HEK293 (cell line): ENCODE measurements at regions not wholly inside any gene's neighbourhood (a gene's known extent, or its start where the extent isn't known, plus 50 kb on each side); places are given as distances from the start of the nearest gene placed in this dataset.

ENCODE experiments used
- CTCF ChIA-PET: fragments of 350-600 bp; formaldehyde crosslinking; extraction: SDS; loops from one replicate; lab custom pipeline; 2021; ENCODE audit warnings: antibody characterized with exemption; lab: Yijun Ruan, JAX
- POLR2A ChIA-PET: fragments of 300-600 bp; formaldehyde crosslinking; extraction: SDS; loops from one replicate; lab custom pipeline; 2020; ENCODE audit warnings: antibody characterized with exemption, inconsistent platforms; lab: Yijun Ruan, JAX
- H3K27ac ChIP-seq: fragments of 200-500 bp; sonication (Bioruptor generic); 2 replicates; pipeline ENCODE4 v1.5.1; 2014; ENCODE audit warnings: low read depth, low read length, control low read depth, inconsistent platforms; ENCODE audit errors: extremely low read depth
- H3K36me3 ChIP-seq, 2 experiments: fragments of 200-500 bp in 1 of 2; sonication (Bioruptor generic) in 1 of 2; 1 replicate in 1 of 2; 2 replicates in 1 of 2; pipeline ENCODE4 v1.5.1; 2014 to 2017; ENCODE audit warnings: inconsistent platforms in 2 of 2, low read length in 2 of 2; ENCODE audit not compliant: control insufficient read depth in 2 of 2, insufficient read depth in 1 of 2
- H3K4me1 ChIP-seq: fragments of 200-500 bp; sonication (Bioruptor generic); 2 replicates; pipeline ENCODE4 v1.5.1; 2014; ENCODE audit warnings: mild to moderate bottlenecking, low read length, inconsistent platforms; ENCODE audit not compliant: control insufficient read depth, insufficient read depth
- H3K4me3 ChIP-seq: 2 replicates; pipeline ENCODE4 v1.5.1; 2011; ENCODE audit warnings: low read depth, mild to moderate bottlenecking, control low read depth, low read length, moderate library complexity
- H3K9me3 ChIP-seq: fragments of 200-500 bp; sonication (Bioruptor generic); 2 replicates; pipeline ENCODE4 v1.5.1; 2014; ENCODE audit warnings: low read depth, low read length, inconsistent platforms; ENCODE audit not compliant: control insufficient read depth, insufficient read depth
- HIC1 ChIP-seq: fragments of 450-650 bp; formaldehyde crosslinking; IDR thresholded peaks from 2 replicates; pipeline ENCODE4 v1.5.1; 2016; ENCODE audit warnings: missing biosample characterization, missing genetic modification characterization
- HOXA7 ChIP-seq: sonication (generic); formaldehyde crosslinking; IDR thresholded peaks from 2 replicates; pipeline ENCODE4 v1.8.1; 2022; ENCODE audit warnings: missing genetic modification reagents, borderline replicate concordance
- INSM2 ChIP-seq: fragments of 450-650 bp; formaldehyde crosslinking; IDR thresholded peaks from 2 replicates; pipeline ENCODE4 v1.5.1; 2016; ENCODE audit warnings: missing biosample characterization, missing genetic modification characterization
- PRDM2 ChIP-seq: fragments of 450-650 bp; formaldehyde crosslinking; IDR thresholded peaks from 2 replicates; pipeline ENCODE4 v1.5.1; 2016; ENCODE audit warnings: missing biosample characterization, missing genetic modification characterization, borderline replicate concordance
- SP3 ChIP-seq: fragments of 450-650 bp; formaldehyde crosslinking; IDR thresholded peaks from 2 replicates; pipeline ENCODE4 v1.5.1; 2016; ENCODE audit warnings: missing biosample characterization, missing genetic modification characterization
- TSHZ1 ChIP-seq: fragments of 450-650 bp; formaldehyde crosslinking; IDR thresholded peaks from 2 replicates; pipeline ENCODE4 v1.5.1; 2016; ENCODE audit warnings: missing biosample characterization, missing genetic modification characterization, borderline replicate concordance
- WT1 ChIP-seq: fragments of 450-650 bp; formaldehyde crosslinking; IDR thresholded peaks from 2 replicates; pipeline ENCODE4 v1.5.1; 2016; ENCODE audit warnings: missing biosample characterization, missing genetic modification characterization
- ZNF114 ChIP-seq: fragments of 450-650 bp; formaldehyde crosslinking; IDR thresholded peaks from 2 replicates; pipeline ENCODE4 v1.5.0; 2017; ENCODE audit warnings: missing biosample characterization, missing genetic modification characterization
- ZNF202 ChIP-seq: fragments of 450-650 bp; formaldehyde crosslinking; IDR thresholded peaks from 2 replicates; pipeline ENCODE4 v1.5.1; 2016; ENCODE audit warnings: missing biosample characterization, missing genetic modification characterization, borderline replicate concordance
- ZNF239 ChIP-seq: fragments of 450-650 bp; formaldehyde crosslinking; IDR thresholded peaks from 2 replicates; pipeline ENCODE4 v1.5.1; 2016; ENCODE audit warnings: missing biosample characterization, missing genetic modification characterization
- ZNF26 ChIP-seq: fragments of 450-650 bp; formaldehyde crosslinking; IDR thresholded peaks from 2 replicates; pipeline ENCODE4 v1.5.1; 2016; ENCODE audit warnings: missing biosample characterization, missing genetic modification characterization
- ZNF274 ChIP-seq, 2 experiments: fragments of 200-500 bp in 1 of 2; fragments of 450-650 bp in 1 of 2; sonication (Bioruptor generic) in 1 of 2; formaldehyde crosslinking in 1 of 2; IDR thresholded peaks; 2 replicates each; pipeline versions ENCODE4 v1.5.1 to v1.6.1; 2014 to 2016; ENCODE audit warnings: borderline replicate concordance in 1 of 2, inconsistent platforms in 1 of 2, low read length in 1 of 2, missing biosample characterization in 1 of 2, missing genetic modification characterization in 1 of 2
- ZNF473 ChIP-seq: fragments of 450-650 bp; formaldehyde crosslinking; IDR thresholded peaks from 2 replicates; pipeline ENCODE4 v1.5.1; 2017; ENCODE audit warnings: missing biosample characterization, missing genetic modification characterization
- ZNF529 ChIP-seq: fragments of 450-650 bp; formaldehyde crosslinking; IDR thresholded peaks from 2 replicates; pipeline ENCODE4 v1.5.1; 2017; ENCODE audit warnings: missing genetic modification characterization, missing biosample characterization; ENCODE audit not compliant: insufficient replicate concordance
- ZNF544 ChIP-seq: fragments of 450-650 bp; formaldehyde crosslinking; IDR thresholded peaks from 2 replicates; pipeline ENCODE4 v1.5.0; 2017; ENCODE audit warnings: missing biosample characterization, missing genetic modification characterization
- ZNF580 ChIP-seq: fragments of 450-650 bp; formaldehyde crosslinking; IDR thresholded peaks from 2 replicates; pipeline ENCODE4 v1.5.1; 2016; ENCODE audit warnings: missing biosample characterization, missing genetic modification characterization
- ZNF600 ChIP-seq: fragments of 450-650 bp; formaldehyde crosslinking; IDR thresholded peaks from 2 replicates; pipeline ENCODE4 v1.5.1; 2016; ENCODE audit warnings: missing biosample characterization, missing genetic modification characterization
- ZNF610 ChIP-seq: fragments of 450-650 bp; formaldehyde crosslinking; IDR thresholded peaks from 2 replicates; pipeline ENCODE4 v1.5.1; 2016; ENCODE audit warnings: missing biosample characterization, missing genetic modification characterization, borderline replicate concordance

GRCh38 chr7:61111-61510 is 131.3 kb upstream of the FAM20C start (continued):
- no peak for TF ChIP-seq PRDM2 (tag by site-specific recombination)

GRCh38 chr7:61576-62360 is 130.6 kb upstream of the FAM20C start:
- TF ChIP-seq INSM2 (tag by site-specific recombination), result no peak
- TF ChIP-seq ZNF544, result no peak
- TF ChIP-seq ZNF26 (tag by site-specific recombination), result no peak
- no peak for TF ChIP-seq ZNF473 (tag by site-specific recombination)
- no peak for TF ChIP-seq HIC1 (tag by site-specific recombination)
- TF ChIP-seq ZNF114 (tag by site-specific recombination), result no peak
- TF ChIP-seq ZNF600 (tag by site-specific recombination), result no peak
- no peak for TF ChIP-seq ZNF610 (tag by site-specific recombination)
- no peak for TF ChIP-seq ZNF529 (tag by site-specific recombination)
- no peak for TF ChIP-seq ZNF239 (tag by site-specific recombination)
- no peak for TF ChIP-seq SP3 (tag by site-specific recombination)
- no peak for TF ChIP-seq WT1 (tag by site-specific recombination)
- TF ChIP-seq TSHZ1 (tag by site-specific recombination), result no peak
- TF ChIP-seq HOXA7 (CRISPR knock-in tag), result no peak
- no peak for TF ChIP-seq ZNF580 (tag by site-specific recombination)
- no peak for TF ChIP-seq ZNF202 (tag by site-specific recombination)
- TF ChIP-seq ZNF274 (IDR thresholded peaks at IDR 0.05; ENCODE audit: low read length), result no peak
- no peak for TF ChIP-seq ZNF274 (tag by site-specific recombination; IDR thresholded peaks at IDR 0.05; ENCODE audit: borderline replicate concordance)
- no peak overlapping the region for H3K27ac ChIP-seq
- H3K9me3 ChIP-seq, result no peaks in the 10 kb centered on the region
- ChIA-PET POLR2A (no interaction called here), CTCF (interaction anchor here (0.7 kb wide), 1 partner anchor 726 kb away, joined by 3 read pairs; no protein-coding TSS in a partner anchor)
- H3K36me3 ChIP-seq, result no peaks in the 10 kb centered on the region
- no peak overlapping the region for H3K4me3 ChIP-seq
- H3K4me1 ChIP-seq, result no peaks in the 10 kb centered on the region
